ENCODE measurements at regions not wholly inside any gene's neighbourhood (a gene's known extent, or its start where the extent isn't known, plus 50 kb on each side); places are given as distances from the start of the nearest gene placed in this dataset.

DNA sequence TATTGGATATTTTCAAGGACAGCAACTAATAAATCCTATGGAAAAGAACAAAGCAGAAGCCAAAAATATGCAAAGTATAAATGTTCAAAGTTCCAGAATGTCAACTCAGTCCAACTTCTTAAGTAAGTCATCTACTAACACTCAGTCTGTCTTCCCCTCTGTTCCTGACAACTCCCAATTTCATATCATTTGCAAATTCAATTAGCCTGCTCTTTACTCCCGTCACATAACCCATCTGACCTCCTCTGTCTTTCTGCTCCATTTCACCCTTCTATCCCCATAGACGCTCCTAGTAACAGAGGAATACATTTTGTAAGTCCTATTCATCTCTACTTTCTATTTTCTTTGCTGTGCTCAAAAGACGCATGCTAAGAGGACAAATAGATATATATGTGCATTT lies 659.8 kb upstream of the MEF2C start:
- Histone ChIP-seq H3K4me1 (ENCODE audit: insufficient read depth, low read length) (peaks cover 9% of the 10 kb centered on the region), H3K27ac (ENCODE audit: low read length) (no peak overlapping the region), H3K9me3 (ENCODE audit: low read length) (no peaks in the 10 kb centered on the region), H3F3A (ENCODE audit: low read length, unreplicated experiment) (no peaks in the 10 kb centered on the region), H3K9me2 (replicated peaks; ENCODE audit: low read length) (no peaks in the 10 kb centered on the region), H3K4me2 (ENCODE audit: low read length) (no peak overlapping the region), H3K9ac (ENCODE audit: low read length) (no peak overlapping the region), H3K36me3 (ENCODE audit: low read depth, low read length) (no peaks in the 10 kb centered on the region), H3K4me3 (ENCODE audit: low read length) (no peak overlapping the region), H3K79me2 (ENCODE audit: low read length) (no peaks in the 10 kb centered on the region), H3K27me3 (ENCODE audit: low read length) (no peaks in the 10 kb centered on the region), H4K20me1 (ENCODE audit: low read length) (no peaks in the 10 kb centered on the region), H2AFZ (ENCODE audit: low read length) (no peak overlapping the region)
- no TSS peak for BruUV-seq (replicated peaks)
- ATAC-seq, result no peak
- DNase-seq, result no peak
- ChIA-PET POLR2A (ENCODE audit: unreplicated experiment) (no interaction called here), CTCF (no interaction called here)
- intact Hi-C loops (cut with micrococcal nuclease), result no loop called here
- TF ChIP-seq EZH2 (IDR thresholded peaks at IDR 0.05; ENCODE audit: low read length, unreplicated experiment) (no peak), EZH2phosphoT487 (IDR thresholded peaks at IDR 0.05; ENCODE audit: borderline replicate concordance, low read length) (no peak)

DNA sequence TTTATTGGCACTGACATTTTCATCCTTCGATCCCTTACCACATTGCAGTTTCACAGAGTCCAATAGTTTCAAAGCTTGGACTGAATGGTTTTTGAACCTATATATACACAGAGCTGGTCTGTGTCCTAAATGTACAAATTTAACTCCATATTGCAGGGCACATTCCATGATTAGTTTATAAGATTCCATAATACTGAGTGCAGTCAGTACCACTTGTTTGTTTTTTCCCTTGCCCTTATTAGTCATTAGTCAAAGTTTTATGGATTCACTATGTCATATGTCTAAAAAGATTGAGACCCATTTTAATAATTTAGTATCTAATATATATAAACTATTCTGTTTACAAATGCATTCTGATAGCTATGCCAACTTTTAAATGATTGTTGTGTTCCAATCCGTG lies 654.8 kb upstream of the MEF2C start:
- ChIA-PET CTCF (no interaction called here), POLR2A (ENCODE audit: unreplicated experiment) (no interaction called here)
- no peaks in the 10 kb centered on the region for H3F3A ChIP-seq (ENCODE audit: low read length, unreplicated experiment)
- H3K9ac ChIP-seq (ENCODE audit: low read length), result no peak overlapping the region
- no peak overlapping the region for H2AFZ ChIP-seq (ENCODE audit: low read length)
- intact Hi-C loops (cut with micrococcal nuclease), result no loop called here
- ATAC-seq (peak; percentile 84), DNase-seq (peak; percentile 55)
- no peaks in the 10 kb centered on the region for H3K36me3 ChIP-seq (ENCODE audit: low read depth, low read length)
- BruUV-seq (replicated peaks), result no TSS peak
- TF ChIP-seq EZH2phosphoT487 (IDR thresholded peaks at IDR 0.05; ENCODE audit: borderline replicate concordance, low read length) (no peak), EZH2 (IDR thresholded peaks at IDR 0.05; ENCODE audit: low read length, unreplicated experiment) (no peak)
- TF ChIP-seq, protein P1, sequence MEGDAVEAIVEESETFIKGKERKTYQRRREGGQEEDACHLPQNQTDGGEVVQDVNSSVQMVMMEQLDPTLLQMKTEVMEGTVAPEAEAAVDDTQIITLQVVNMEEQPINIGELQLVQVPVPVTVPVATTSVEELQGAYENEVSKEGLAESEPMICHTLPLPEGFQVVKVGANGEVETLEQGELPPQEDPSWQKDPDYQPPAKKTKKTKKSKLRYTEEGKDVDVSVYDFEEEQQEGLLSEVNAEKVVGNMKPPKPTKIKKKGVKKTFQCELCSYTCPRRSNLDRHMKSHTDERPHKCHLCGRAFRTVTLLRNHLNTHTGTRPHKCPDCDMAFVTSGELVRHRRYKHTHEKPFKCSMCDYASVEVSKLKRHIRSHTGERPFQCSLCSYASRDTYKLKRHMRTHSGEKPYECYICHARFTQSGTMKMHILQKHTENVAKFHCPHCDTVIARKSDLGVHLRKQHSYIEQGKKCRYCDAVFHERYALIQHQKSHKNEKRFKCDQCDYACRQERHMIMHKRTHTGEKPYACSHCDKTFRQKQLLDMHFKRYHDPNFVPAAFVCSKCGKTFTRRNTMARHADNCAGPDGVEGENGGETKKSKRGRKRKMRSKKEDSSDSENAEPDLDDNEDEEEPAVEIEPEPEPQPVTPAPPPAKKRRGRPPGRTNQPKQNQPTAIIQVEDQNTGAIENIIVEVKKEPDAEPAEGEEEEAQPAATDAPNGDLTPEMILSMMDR (conservative IDR thresholded peaks at IDR 0.05; ENCODE audit: low read depth, low read length), result no peak
- H3K4me1 ChIP-seq (ENCODE audit: insufficient read depth, low read length), result peaks cover 11% of the 10 kb centered on the region
- no peaks in the 10 kb centered on the region for H3K27me3 ChIP-seq (ENCODE audit: low read length)
- no peak overlapping the region for H3K4me2 ChIP-seq (ENCODE audit: low read length)
- no peaks in the 10 kb centered on the region for H3K79me2 ChIP-seq (ENCODE audit: low read length)
- no peak overlapping the region for H3K27ac ChIP-seq (ENCODE audit: low read length)
- H3K4me3 ChIP-seq (ENCODE audit: low read length), result no peak overlapping the region
- H3K9me3 ChIP-seq (ENCODE audit: low read length), result no peaks in the 10 kb centered on the region
- H4K20me1 ChIP-seq (ENCODE audit: low read length), result no peaks in the 10 kb centered on the region
- no peaks in the 10 kb centered on the region for H3K9me2 ChIP-seq (replicated peaks; ENCODE audit: low read length)

DNA sequence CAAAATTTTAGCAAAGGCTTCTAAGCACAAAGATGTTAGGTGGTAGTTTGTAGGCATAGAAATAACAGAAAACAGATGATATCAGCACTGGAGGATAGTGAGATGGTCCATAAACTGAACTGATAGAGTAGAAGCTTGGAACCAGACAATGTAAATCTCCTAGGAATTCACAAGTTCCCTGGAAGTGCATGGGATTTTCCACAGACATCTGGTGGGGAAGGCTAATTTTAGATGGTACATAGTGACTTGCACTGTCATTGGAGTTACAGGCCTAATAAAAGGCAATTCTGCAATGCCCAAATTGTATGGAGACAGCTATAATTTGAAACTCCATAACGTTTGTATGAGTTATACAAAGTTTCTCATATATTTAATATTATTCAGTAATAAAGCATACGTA lies 653.0 kb upstream of the MEF2C start:
- Histone ChIP-seq H3K27me3 (ENCODE audit: low read length) (no peaks in the 10 kb centered on the region), H3K27ac (ENCODE audit: low read length) (no peak overlapping the region), H3K79me2 (ENCODE audit: low read length) (no peaks in the 10 kb centered on the region), H3F3A (ENCODE audit: low read length, unreplicated experiment) (no peaks in the 10 kb centered on the region), H2AFZ (ENCODE audit: low read length) (no peak overlapping the region), H3K9me2 (replicated peaks; ENCODE audit: low read length) (no peaks in the 10 kb centered on the region), H3K36me3 (ENCODE audit: low read depth, low read length) (no peaks in the 10 kb centered on the region), H3K4me2 (ENCODE audit: low read length) (no peak overlapping the region), H3K4me3 (ENCODE audit: low read length) (no peak overlapping the region), H3K4me1 (ENCODE audit: insufficient read depth, low read length) (peaks cover 11% of the 10 kb centered on the region), H3K9me3 (ENCODE audit: low read length) (no peaks in the 10 kb centered on the region), H4K20me1 (ENCODE audit: low read length) (no peaks in the 10 kb centered on the region), H3K9ac (ENCODE audit: low read length) (no peak overlapping the region)
- ATAC-seq (no peak), DNase-seq (no peak)
- POLR2A ChIA-PET (ENCODE audit: unreplicated experiment), result no interaction called here
- CTCF ChIA-PET, result no interaction called here
- TF ChIP-seq EZH2 (IDR thresholded peaks at IDR 0.05; ENCODE audit: low read length, unreplicated experiment) (no peak), EZH2phosphoT487 (IDR thresholded peaks at IDR 0.05; ENCODE audit: borderline replicate concordance, low read length) (no peak)
- TF ChIP-seq, protein P1 (conservative IDR thresholded peaks at IDR 0.05; ENCODE audit: low read depth, low read length), result no peak
- intact Hi-C loops (cut with micrococcal nuclease), result no loop called here
- no TSS peak for BruUV-seq (replicated peaks)

All from PC-3 (cell line).